Caco-2 (cell line): ENCODE measurements at regions not wholly inside any gene's neighbourhood (a gene's known extent, or its start where the extent isn't known, plus 50 kb on each side); places are given as distances from the start of the nearest gene placed in this dataset.

Experiments
- BruUV-seq: library from RNA; stranded (reverse); fragments of 400-500 nt; replicated peaks from 2 replicates; lab custom pipeline; 2021; lab: Mats Ljungman, UMichigan
- CTCF ChIA-PET: fragments of 300-600 bp; sonication (Branson Sonifier 250); formaldehyde crosslinking; loops from one replicate; lab custom pipeline; 2022; ENCODE audit warnings: antibody characterized with exemption; lab: Charles Lee
- POLR2A ChIA-PET: fragments of 300-600 bp; sonication (Branson Sonifier 250); formaldehyde crosslinking; loops from one replicate; lab custom pipeline; 2022; ENCODE audit warnings: antibody characterized with exemption; lab: Charles Lee
- DNase-seq, 2 experiments: peaks; one replicate each; pipeline versions ENCODE4 v3.0.0 to v3.0.0-alpha.2; 2020 to 2022
- H3K27me3 ChIP-seq: replicated peaks from 2 replicates; pipeline ENCODE4 v1.6.0; 2011; ENCODE audit warnings: low read length; ENCODE audit not compliant: control insufficient read depth, insufficient read depth
- H3K36me3 ChIP-seq: 2 replicates; pipeline ENCODE4 v1.5.1; 2011; ENCODE audit warnings: low read length; ENCODE audit not compliant: control insufficient read depth, insufficient read depth
- H3K4me1 ChIP-seq: fragments of 250-450 bp; sonication (Bioruptor Pico); 2 replicates; pipeline ENCODE4 v1.5.1; 2020; ENCODE audit warnings: mild to moderate bottlenecking
- H3K4me3 ChIP-seq: 2 replicates; pipeline ENCODE4 v1.5.1; 2011; ENCODE audit warnings: low read depth, mild to moderate bottlenecking, control low read depth, low read length
- H3K9me3 ChIP-seq: fragments of 250-450 bp; sonication (Bioruptor Pico); 2 replicates; pipeline ENCODE4 v1.5.1; 2020; ENCODE audit warnings: mild to moderate bottlenecking, moderate library complexity
- H3K27ac Mint-ChIP-seq: one replicate; pipeline ENCODE4 v1.8.0; 2022; ENCODE audit warnings: mixed read lengths; ENCODE audit not compliant: unreplicated experiment
- H3K27me3 Mint-ChIP-seq: one replicate; pipeline ENCODE4 v1.8.0; 2022; ENCODE audit warnings: mixed read lengths; ENCODE audit not compliant: insufficient read depth, unreplicated experiment
- H3K36me3 Mint-ChIP-seq: one replicate; pipeline ENCODE4 v1.8.0; 2022; ENCODE audit warnings: mild to moderate bottlenecking, mixed read lengths; ENCODE audit not compliant: insufficient read depth, unreplicated experiment
- H3K4me1 Mint-ChIP-seq: one replicate; pipeline ENCODE4 v1.8.0; 2022; ENCODE audit warnings: low read depth, mixed read lengths; ENCODE audit not compliant: unreplicated experiment
- H3K4me3 Mint-ChIP-seq: one replicate; pipeline ENCODE4 v1.8.0; 2022; ENCODE audit warnings: mild to moderate bottlenecking, moderate library complexity, mixed read lengths; ENCODE audit not compliant: unreplicated experiment
- H3K9me3 Mint-ChIP-seq: one replicate; pipeline ENCODE4 v1.8.0; 2022; ENCODE audit warnings: mixed read lengths; ENCODE audit not compliant: unreplicated experiment
- CTCF ChIP-seq, 2 experiments: fragments of 200-600 bp in 1 of 2; IDR thresholded peaks; 1 replicate in 1 of 2; 2 replicates in 1 of 2; pipeline versions ENCODE4 v1.5.1 to v1.8.0; 2011 to 2022; ENCODE audit warnings: antibody characterized with exemption in 1 of 2, control low read depth in 1 of 2, inconsistent platforms in 1 of 2, low read depth in 1 of 2, low read length in 1 of 2, mild to moderate bottlenecking in 1 of 2, moderate library complexity in 1 of 2; ENCODE audit not compliant: insufficient read depth in 1 of 2, severe bottlenecking in 1 of 2, unreplicated experiment in 1 of 2
- intact Hi-C: fragments of 100-400 bp; cut with micrococcal nuclease; formaldehyde crosslinking; loops from one replicate; pipeline ENCODE4 v1.10.0; 2022; ENCODE audit not compliant: unreplicated experiment

GRCh38 chr18:22789052-22789451 lies 144.1 kb upstream of the RBBP8 start:
- no TSS peak for BruUV-seq
- ChIA-PET POLR2A (no interaction called here), CTCF (no interaction called here)
- Mint-ChIP-seq H3K4me1 (peaks cover 8% of the 10 kb centered on the region), H3K9me3 (no peaks in the 10 kb centered on the region), H3K27me3 (no peaks in the 10 kb centered on the region), H3K36me3 (no peaks in the 10 kb centered on the region), H3K4me3 (no peak overlapping the region), H3K27ac (peak overlapping the region; percentile 11)
- H3K4me3 ChIP-seq: no peak overlapping the region
- no peak for TF ChIP-seq CTCF (IDR thresholded peaks at IDR 0.05; ENCODE audit: insufficient read depth in 1 of 2, low read depth in 1 of 2, low read length in 1 of 2, severe bottlenecking in 1 of 2, unreplicated experiment in 1 of 2)
- DNase-seq: no peak
- peaks cover 3% of the 10 kb centered on the region for H3K4me1 ChIP-seq
- H3K9me3 ChIP-seq: no peaks in the 10 kb centered on the region
- intact Hi-C loops: no loop called here
- no peaks in the 10 kb centered on the region for H3K27me3 ChIP-seq
- no peaks in the 10 kb centered on the region for H3K36me3 ChIP-seq

GRCh38 chr18:22789600-22789999 lies 143.5 kb upstream of the RBBP8 start:
- H3K36me3 Mint-ChIP-seq: no peaks in the 10 kb centered on the region
- H3K4me1 Mint-ChIP-seq: peaks cover 8% of the 10 kb centered on the region
- no peak overlapping the region for H3K4me3 Mint-ChIP-seq
- no peak for TF ChIP-seq CTCF (IDR thresholded peaks at IDR 0.05; ENCODE audit: insufficient read depth in 1 of 2, low read depth in 1 of 2, low read length in 1 of 2, severe bottlenecking in 1 of 2, unreplicated experiment in 1 of 2)
- BruUV-seq: no TSS peak
- CTCF ChIA-PET: no interaction called here
- intact Hi-C loops: no loop called here
- H3K27me3 Mint-ChIP-seq: no peaks in the 10 kb centered on the region
- DNase-seq: no peak
- Histone ChIP-seq H3K9me3 (no peaks in the 10 kb centered on the region), H3K36me3 (no peaks in the 10 kb centered on the region), H3K4me1 (no peaks in the 10 kb centered on the region), H3K4me3 (no peak overlapping the region), H3K27me3 (no peaks in the 10 kb centered on the region)
- H3K9me3 Mint-ChIP-seq: no peaks in the 10 kb centered on the region
- POLR2A ChIA-PET: no interaction called here
- H3K27ac Mint-ChIP-seq: peak overlapping the region; percentile 11

- intact Hi-C loops: no loop called here
- no peaks in the 10 kb centered on the region for H3K27me3 Mint-ChIP-seq
- CTCF ChIA-PET: no interaction called here
These were observed 142.4 kb upstream of the RBBP8 start for GRCh38 chr18:22790545-22791309.

More at GRCh38 chr18:22790545-22791309, 142.4 kb upstream of the RBBP8 start:
- no peaks in the 10 kb centered on the region for H3K4me1 ChIP-seq
- POLR2A ChIA-PET: no interaction called here
- BruUV-seq: no TSS peak
- H3K27me3 ChIP-seq: no peaks in the 10 kb centered on the region
- no peak overlapping the region for H3K4me3 ChIP-seq
- Mint-ChIP-seq H3K27ac (no peak overlapping the region), H3K4me1 (peaks cover 8% of the 10 kb centered on the region), H3K36me3 (no peaks in the 10 kb centered on the region), H3K9me3 (no peaks in the 10 kb centered on the region), H3K4me3 (no peak overlapping the region)
- no peak for DNase-seq
- H3K9me3 ChIP-seq: 0 out of 2 replicates have a peak, but pooled peaks cover 2% of the 10 kb centered on the region
- TF ChIP-seq CTCF (IDR thresholded peaks at IDR 0.05; ENCODE audit: insufficient read depth in 1 of 2, low read depth in 1 of 2, low read length in 1 of 2, severe bottlenecking in 1 of 2, unreplicated experiment in 1 of 2): no peak
- H3K36me3 ChIP-seq: no peaks in the 10 kb centered on the region
